HEK293 (cell line): ENCODE measurements at regions not wholly inside any gene's neighbourhood (a gene's known extent, or its start where the extent isn't known, plus 50 kb on each side); places are given as distances from the start of the nearest gene placed in this dataset.

Experiments used
- CTCF ChIA-PET: fragments of 350-600 bp; formaldehyde crosslinking; extraction: SDS; loops from one replicate; lab custom pipeline; 2021; ENCODE audit warnings: antibody characterized with exemption; lab: Yijun Ruan, JAX
- POLR2A ChIA-PET: fragments of 300-600 bp; formaldehyde crosslinking; extraction: SDS; loops from one replicate; lab custom pipeline; 2020; ENCODE audit warnings: antibody characterized with exemption, inconsistent platforms; lab: Yijun Ruan, JAX
- H3K27ac ChIP-seq: fragments of 200-500 bp; sonication (Bioruptor generic); 2 replicates; pipeline ENCODE4 v1.5.1; 2014; ENCODE audit warnings: low read depth, low read length, control low read depth, inconsistent platforms; ENCODE audit errors: extremely low read depth
- H3K36me3 ChIP-seq, 2 experiments: fragments of 200-500 bp in 1 of 2; sonication (Bioruptor generic) in 1 of 2; 1 replicate in 1 of 2; 2 replicates in 1 of 2; pipeline ENCODE4 v1.5.1; 2014 to 2017; ENCODE audit warnings: inconsistent platforms in 2 of 2, low read length in 2 of 2; ENCODE audit not compliant: control insufficient read depth in 2 of 2, insufficient read depth in 1 of 2
- H3K4me1 ChIP-seq: fragments of 200-500 bp; sonication (Bioruptor generic); 2 replicates; pipeline ENCODE4 v1.5.1; 2014; ENCODE audit warnings: mild to moderate bottlenecking, low read length, inconsistent platforms; ENCODE audit not compliant: control insufficient read depth, insufficient read depth
- H3K4me3 ChIP-seq: 2 replicates; pipeline ENCODE4 v1.5.1; 2011; ENCODE audit warnings: low read depth, mild to moderate bottlenecking, control low read depth, low read length, moderate library complexity
- H3K9me3 ChIP-seq: fragments of 200-500 bp; sonication (Bioruptor generic); 2 replicates; pipeline ENCODE4 v1.5.1; 2014; ENCODE audit warnings: low read depth, low read length, inconsistent platforms; ENCODE audit not compliant: control insufficient read depth, insufficient read depth
- BCL6B ChIP-seq: fragments of 450-650 bp; formaldehyde crosslinking; IDR thresholded peaks from 2 replicates; pipeline ENCODE4 v1.5.1; 2017; ENCODE audit warnings: missing biosample characterization, missing genetic modification characterization
- GFI1B ChIP-seq: fragments of 450-650 bp; formaldehyde crosslinking; IDR thresholded peaks from 2 replicates; pipeline ENCODE4 v1.5.1; 2016; ENCODE audit warnings: missing biosample characterization, missing genetic modification characterization
- HOXC10 ChIP-seq: sonication (generic); formaldehyde crosslinking; IDR thresholded peaks from 2 replicates; pipeline ENCODE4 v1.8.1; 2023; ENCODE audit warnings: mild to moderate bottlenecking, missing genetic modification reagents
- INSM2 ChIP-seq: fragments of 450-650 bp; formaldehyde crosslinking; IDR thresholded peaks from 2 replicates; pipeline ENCODE4 v1.5.1; 2016; ENCODE audit warnings: missing biosample characterization, missing genetic modification characterization
- PATZ1 ChIP-seq: fragments of 450-650 bp; formaldehyde crosslinking; IDR thresholded peaks from 2 replicates; pipeline ENCODE4 v1.5.1; 2016; ENCODE audit warnings: missing biosample characterization, missing genetic modification characterization
- YY2 ChIP-seq: fragments of 450-650 bp; formaldehyde crosslinking; IDR thresholded peaks from 2 replicates; pipeline ENCODE4 v1.5.1; 2016; ENCODE audit warnings: missing biosample characterization, missing genetic modification characterization
- ZBTB6 ChIP-seq: fragments of 450-650 bp; formaldehyde crosslinking; IDR thresholded peaks from 2 replicates; pipeline ENCODE4 v1.5.1; 2017; ENCODE audit warnings: missing biosample characterization, missing genetic modification characterization
- ZNF133 ChIP-seq: fragments of 450-650 bp; formaldehyde crosslinking; IDR thresholded peaks from 2 replicates; pipeline ENCODE4 v1.5.1; 2016; ENCODE audit warnings: missing biosample characterization, missing genetic modification characterization
- ZNF16 ChIP-seq: fragments of 450-650 bp; formaldehyde crosslinking; IDR thresholded peaks from 2 replicates; pipeline ENCODE4 v1.5.1; 2016; ENCODE audit warnings: low read depth, missing biosample characterization, missing genetic modification characterization
- ZNF202 ChIP-seq: fragments of 450-650 bp; formaldehyde crosslinking; IDR thresholded peaks from 2 replicates; pipeline ENCODE4 v1.5.1; 2016; ENCODE audit warnings: missing biosample characterization, missing genetic modification characterization, borderline replicate concordance
- ZNF223 ChIP-seq: fragments of 450-650 bp; formaldehyde crosslinking; IDR thresholded peaks from 2 replicates; pipeline ENCODE4 v1.5.1; 2016; ENCODE audit warnings: missing biosample characterization, missing genetic modification characterization
- ZNF239 ChIP-seq: fragments of 450-650 bp; formaldehyde crosslinking; IDR thresholded peaks from 2 replicates; pipeline ENCODE4 v1.5.1; 2016; ENCODE audit warnings: missing biosample characterization, missing genetic modification characterization
- ZNF404 ChIP-seq: fragments of 450-650 bp; formaldehyde crosslinking; IDR thresholded peaks from 2 replicates; pipeline ENCODE4 v1.5.1; 2017; ENCODE audit warnings: missing biosample characterization, missing genetic modification characterization
- ZNF48 ChIP-seq: fragments of 450-650 bp; formaldehyde crosslinking; IDR thresholded peaks from 2 replicates; pipeline ENCODE4 v1.5.1; 2016; ENCODE audit warnings: missing biosample characterization, missing genetic modification characterization
- ZNF510 ChIP-seq: fragments of 450-650 bp; formaldehyde crosslinking; IDR thresholded peaks from 2 replicates; pipeline ENCODE4 v1.5.1; 2018; ENCODE audit warnings: mild to moderate bottlenecking, missing genetic modification characterization, missing biosample characterization; ENCODE audit not compliant: insufficient replicate concordance
- ZNF548 ChIP-seq: fragments of 450-650 bp; formaldehyde crosslinking; IDR thresholded peaks from 2 replicates; pipeline ENCODE4 v1.5.1; 2016; ENCODE audit warnings: missing biosample characterization, missing genetic modification characterization
- ZNF571 ChIP-seq: fragments of 450-650 bp; formaldehyde crosslinking; IDR thresholded peaks from 2 replicates; pipeline ENCODE4 v1.5.0; 2017; ENCODE audit warnings: missing biosample characterization, missing genetic modification characterization
- ZNF623 ChIP-seq: fragments of 450-650 bp; formaldehyde crosslinking; IDR thresholded peaks from 2 replicates; pipeline ENCODE4 v1.5.1; 2016; ENCODE audit warnings: missing biosample characterization, missing genetic modification characterization
- ZNF692 ChIP-seq: fragments of 450-650 bp; formaldehyde crosslinking; IDR thresholded peaks from 2 replicates; pipeline ENCODE4 v1.5.1; 2016; ENCODE audit warnings: missing biosample characterization, missing genetic modification characterization
- ZNF776 ChIP-seq: fragments of 450-650 bp; formaldehyde crosslinking; IDR thresholded peaks from 2 replicates; pipeline ENCODE4 v1.5.0; 2017; ENCODE audit warnings: missing biosample characterization, missing genetic modification characterization, borderline replicate concordance
- ZSCAN18 ChIP-seq: fragments of 450-650 bp; formaldehyde crosslinking; IDR thresholded peaks from 2 replicates; pipeline ENCODE4 v1.5.1; 2016; ENCODE audit warnings: missing biosample characterization, missing genetic modification characterization

GRCh38 chr6:154613137-154613676 lies 102.7 kb upstream of the CNKSR3 start (continued):
- TF ChIP-seq ZNF692 (tag by site-specific recombination): peak; percentile 72

- no peak for TF ChIP-seq YY2
- no peak for TF ChIP-seq ZNF776 (tag by site-specific recombination)
- no peak for TF ChIP-seq ZNF404
- no peak for TF ChIP-seq ZNF510 (tag by site-specific recombination)
- TF ChIP-seq ZNF133 (tag by site-specific recombination): no peak
- no peak for TF ChIP-seq HOXC10
- no peak for TF ChIP-seq ZNF48 (tag by site-specific recombination)
- TF ChIP-seq ZNF239 (tag by site-specific recombination): no peak
- no peak for TF ChIP-seq ZSCAN18 (tag by site-specific recombination)
- TF ChIP-seq ZNF16 (tag by site-specific recombination): no peak
- TF ChIP-seq ZNF202 (tag by site-specific recombination): no peak
- no peak for TF ChIP-seq ZNF548 (tag by site-specific recombination)
- TF ChIP-seq ZNF571 (tag by site-specific recombination): no peak
- TF ChIP-seq INSM2: no peak
- no peak for TF ChIP-seq ZBTB6 (tag by site-specific recombination)
- no peak for TF ChIP-seq BCL6B (tag by site-specific recombination)
- no peak for TF ChIP-seq GFI1B
- no peak for TF ChIP-seq ZNF223 (tag by site-specific recombination)
- no peak for TF ChIP-seq PATZ1 (tag by site-specific recombination)
- no peak for TF ChIP-seq ZNF623 (tag by site-specific recombination)
- TF ChIP-seq, all 188 proteins: peak for 0
- POLR2A ChIA-PET: interaction anchor here (0.6 kb wide), 1 partner anchor 10 kb away, joined by 5 read pairs; no protein-coding TSS in a partner anchor
- no peak overlapping the region for H3K27ac ChIP-seq
- no peaks in the 10 kb centered on the region for H3K36me3 ChIP-seq
- H3K4me3 ChIP-seq: no peak overlapping the region
- CTCF ChIA-PET: interaction anchor here (0.5 to 0.9 kb wide), 4 partner anchors 11 to 192 kb away, joined by 3 to 5 read pairs (median 3); no protein-coding TSS in a partner anchor
- H3K9me3 ChIP-seq: no peaks in the 10 kb centered on the region
- peaks cover 8% of the 10 kb centered on the region for H3K4me1 ChIP-seq
Measured at GRCh38 chr6:154614101-154614500, 103.6 kb upstream of the CNKSR3 start.
